HepG2 (cell line): ENCODE measurements at regions not wholly inside any gene's neighbourhood (a gene's known extent, or its start where the extent isn't known, plus 50 kb on each side); places are given as distances from the start of the nearest gene placed in this dataset.

ENCODE experiments used
- ATAC-seq: fragments of 200-7000 bp; cut with Tn5 transposase; 3 replicates; pipeline ENCODE4 v1.9.1; 2020; ENCODE audit warnings: mild to moderate bottlenecking, moderate library complexity
- BruUV-seq: library from RNA; stranded (reverse); fragments of 400-500 nt; replicated peaks from 2 replicates; lab custom pipeline; 2021; lab: Mats Ljungman, UMichigan
- CTCF ChIA-PET: fragments of 300-600 bp; formaldehyde crosslinking; extraction: SDS; loops from one replicate; lab custom pipeline; 2021; ENCODE audit warnings: low total read pairs, inconsistent platforms, low intra/inter-chr PET ratio; lab: Yijun Ruan, JAX
- POLR2A ChIA-PET: fragments of 350-600 bp; sonication (Branson Sonifier 250); formaldehyde crosslinking; loops from one replicate; lab custom pipeline; 2020; ENCODE audit warnings: antibody characterized with exemption, inconsistent platforms; lab: Yijun Ruan, JAX
- DNase-seq: peaks from one replicate; pipeline ENCODE4 v3.0.0-alpha.2; 2015; ENCODE audit warnings: low spot score
- FAIRE-seq: peaks from 3 replicates; lab custom pipeline; 2011; peaks lifted over from hg19 to GRCh38; lab: Jason Lieb, UNC
- H2AFZ ChIP-seq: one replicate; pipeline ENCODE4 v1.6.1; 2011; ENCODE audit warnings: low read length, inconsistent platforms
- H3K27ac ChIP-seq: fragments of 300-600 bp; 3 replicates; pipeline ENCODE4 v1.8.0; 2011; ENCODE audit warnings: mixed run types, mild to moderate bottlenecking, mixed read lengths, low read length, inconsistent platforms; ENCODE audit not compliant: insufficient read depth; ENCODE audit errors: extremely low read length
- H3K27me3 ChIP-seq, 2 experiments: fragments of 200-600 bp in 1 of 2; 2 replicates in 1 of 2; 3 replicates in 1 of 2; pipeline versions ENCODE4 v1.6.0 to v1.8.0; 2011; ENCODE audit warnings: low read length in 2 of 2, mild to moderate bottlenecking in 2 of 2, moderate library complexity in 2 of 2, inconsistent platforms in 1 of 2; ENCODE audit not compliant: insufficient read depth in 2 of 2, control insufficient read depth in 1 of 2
- H3K36me3 ChIP-seq, 2 experiments: fragments of 200-600 bp in 1 of 2; replicated peaks in 1 of 2; 2 replicates in 1 of 2; 3 replicates in 1 of 2; pipeline versions ENCODE4 v1.5.1 to v1.8.0; 2011; ENCODE audit warnings: low read length in 2 of 2, inconsistent platforms in 1 of 2; ENCODE audit not compliant: insufficient read depth in 2 of 2, control insufficient read depth in 1 of 2
- H3K4me1 ChIP-seq: 2 replicates; pipeline ENCODE4 v1.5.1; 2012; ENCODE audit warnings: low read length, inconsistent platforms; ENCODE audit not compliant: insufficient read depth
- H3K4me2 ChIP-seq: 2 replicates; pipeline ENCODE4 v1.6.0; 2011; ENCODE audit warnings: low read depth, low read length, inconsistent platforms
- H3K4me3 ChIP-seq, 3 experiments: fragments of 200-600 bp in 1 of 3; sonication (generic), shearing (Covaris generic) in 1 of 3; replicated peaks in 1 of 3; 2 replicates each; pipeline ENCODE4 v1.5.1; 2011 to 2016; ENCODE audit warnings: low read length in 3 of 3, inconsistent platforms in 2 of 3, low read depth in 2 of 3, mild to moderate bottlenecking in 2 of 3, control low read depth in 1 of 3, mixed read lengths in 1 of 3; ENCODE audit not compliant: insufficient read depth in 1 of 3
- H3K79me2 ChIP-seq: one replicate; pipeline ENCODE4 v1.6.1; 2011; ENCODE audit warnings: low read length, inconsistent platforms; ENCODE audit not compliant: insufficient read depth
- H3K9ac ChIP-seq: 2 replicates; pipeline ENCODE4 v1.6.0; 2011; ENCODE audit warnings: mild to moderate bottlenecking, low read depth, low read length, inconsistent platforms; ENCODE audit not compliant: insufficient read depth
- H3K9me3 ChIP-seq: 2 replicates; pipeline ENCODE4 v1.5.1; 2012; ENCODE audit warnings: mild to moderate bottlenecking, low read length
- H4K20me1 ChIP-seq: 2 replicates; pipeline ENCODE4 v1.6.0; 2011; ENCODE audit warnings: inconsistent platforms, mild to moderate bottlenecking, low read length, moderate library complexity; ENCODE audit not compliant: insufficient read depth
- BORCS8-MEF2B ChIP-seq: sonication (generic); formaldehyde crosslinking; IDR thresholded peaks from 2 replicates; pipeline ENCODE4 v1.8.0; 2022; ENCODE audit warnings: mild to moderate bottlenecking, missing genetic modification reagents
- HHEX ChIP-seq: IDR thresholded peaks from 2 replicates; pipeline ENCODE4 v1.6.1; 2016; ENCODE audit warnings: control low read depth
- SIN3B ChIP-seq: fragments of 150-350 bp; IDR thresholded peaks from 2 replicates; pipeline ENCODE4 v1.6.1; 2014; ENCODE audit warnings: low read length
- SRSF1 ChIP-seq: fragments of 200-400 bp; formaldehyde crosslinking; optimal IDR thresholded peaks from 2 replicates; pipeline ENCODE3; 2017; ENCODE audit warnings: mild to moderate bottlenecking, low read depth, low read length, moderate library complexity
- STAT5B ChIP-seq: sonication (generic); formaldehyde crosslinking; IDR thresholded peaks from 2 replicates; pipeline ENCODE4 v1.4.0; 2020; ENCODE audit warnings: missing genetic modification reagents
- ZNF567 ChIP-seq: sonication (generic); formaldehyde crosslinking; IDR thresholded peaks from 2 replicates; pipeline ENCODE4 v1.8.1; 2023; ENCODE audit warnings: mild to moderate bottlenecking, missing genetic modification reagents, borderline replicate concordance
- WGBS: methylation state at CpG from one replicate; pipeline ENCODE4 v1.1.6; 2017; ENCODE audit warnings: low lambda C conversion rate; 5-methylcytosine and 5-hydroxymethylcytosine counted together
- in situ Hi-C: cut with HindIII; loops from 2 replicates; pipeline ENCODE4 v1.10.0; 2017; ENCODE audit warnings: low pct_unique_long_range_greater_than_20kb; ENCODE audit not compliant: extremely low pct_ligation_motif_present
- intact Hi-C: fragments of 100-400 bp; cut with micrococcal nuclease; formaldehyde crosslinking; loops from one replicate; pipeline ENCODE4 v1.10.0; 2022; ENCODE audit not compliant: unreplicated experiment
- TF ChIP-seq, protein P1 (sequence below): sonication (generic); formaldehyde crosslinking; IDR thresholded peaks from 2 replicates; pipeline ENCODE4 v1.9.0; 2022; ENCODE audit warnings: missing genetic modification reagents, mild to moderate bottlenecking, borderline replicate concordance
- TF ChIP-seq, protein P2 (sequence below): IDR thresholded peaks from 2 replicates; pipeline ENCODE4 v1.6.1; 2016
- TF ChIP-seq, protein P3 (sequence below): sonication (generic); formaldehyde crosslinking; IDR thresholded peaks from 2 replicates; pipeline ENCODE4 v1.4.0; 2020; ENCODE audit warnings: missing genetic modification reagents, borderline replicate concordance
- TF ChIP-seq, protein P4 (sequence below): sonication (generic); formaldehyde crosslinking; IDR thresholded peaks from 2 replicates; pipeline ENCODE4 v1.4.0; 2020; ENCODE audit warnings: mild to moderate bottlenecking, missing genetic modification reagents

DNA sequence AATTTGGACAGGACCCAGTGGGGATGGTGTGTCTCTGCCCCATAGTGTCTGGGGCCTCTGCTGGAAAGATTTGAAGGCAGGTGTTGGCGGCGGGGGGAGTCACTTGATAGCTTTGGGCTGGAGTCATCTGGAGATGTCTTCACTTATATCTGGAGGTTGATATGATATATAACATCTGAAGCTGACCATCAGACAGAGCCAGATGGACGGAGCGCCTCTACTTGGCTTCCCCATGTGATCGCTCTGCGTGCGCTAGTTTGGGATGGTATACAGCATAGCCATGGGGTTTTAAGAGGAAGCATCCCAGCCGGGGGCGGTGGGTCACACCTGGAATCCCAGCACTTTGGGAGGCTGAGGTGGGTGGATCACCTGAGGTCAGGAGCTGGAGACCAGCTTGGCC is 130.7 kb upstream of the NLRP1 start:
- no peaks in the 10 kb centered on the region for H3K36me3 ChIP-seq
- ChIA-PET CTCF (no interaction called here), POLR2A (no interaction called here)
- no peak overlapping the region for H3K27ac ChIP-seq
- no peaks in the 10 kb centered on the region for H3K9me3 ChIP-seq
- no TSS peak for BruUV-seq
- no peak overlapping the region for H3K9ac ChIP-seq
- intact Hi-C loops, result no loop called here
- in situ Hi-C loops, result loop anchor here (25.0 kb wide), 1 partner anchor 697 kb away; no protein-coding TSS in a partner anchor
- no peak for DNase-seq
- ATAC-seq, result no peak
- no peak overlapping the region for H3K4me3 ChIP-seq
- H3K79me2 ChIP-seq, result no peaks in the 10 kb centered on the region
- 78% methylated on average over 2 of the region's 9 CpGs for WGBS
- H4K20me1 ChIP-seq, result no peaks in the 10 kb centered on the region
- H2AFZ ChIP-seq, result no peak overlapping the region
- no peak overlapping the region for H3K4me2 ChIP-seq
- no peaks in the 10 kb centered on the region for H3K4me1 ChIP-seq
- FAIRE-seq, result no peak
- H3K27me3 ChIP-seq, result peaks cover 1% of the 10 kb centered on the region in 2 experiments; a peak in 4 of 5 replicates
- TF ChIP-seq ZNF567 (CRISPR knock-in tag), result no peak
- TF ChIP-seq STAT5B (CRISPR knock-in tag), result no peak
- TF ChIP-seq, protein P1, sequence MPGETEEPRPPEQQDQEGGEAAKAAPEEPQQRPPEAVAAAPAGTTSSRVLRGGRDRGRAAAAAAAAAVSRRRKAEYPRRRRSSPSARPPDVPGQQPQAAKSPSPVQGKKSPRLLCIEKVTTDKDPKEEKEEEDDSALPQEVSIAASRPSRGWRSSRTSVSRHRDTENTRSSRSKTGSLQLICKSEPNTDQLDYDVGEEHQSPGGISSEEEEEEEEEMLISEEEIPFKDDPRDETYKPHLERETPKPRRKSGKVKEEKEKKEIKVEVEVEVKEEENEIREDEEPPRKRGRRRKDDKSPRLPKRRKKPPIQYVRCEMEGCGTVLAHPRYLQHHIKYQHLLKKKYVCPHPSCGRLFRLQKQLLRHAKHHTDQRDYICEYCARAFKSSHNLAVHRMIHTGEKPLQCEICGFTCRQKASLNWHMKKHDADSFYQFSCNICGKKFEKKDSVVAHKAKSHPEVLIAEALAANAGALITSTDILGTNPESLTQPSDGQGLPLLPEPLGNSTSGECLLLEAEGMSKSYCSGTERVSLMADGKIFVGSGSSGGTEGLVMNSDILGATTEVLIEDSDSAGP (CRISPR knock-in tag), result no peak
- TF ChIP-seq, protein P2, sequence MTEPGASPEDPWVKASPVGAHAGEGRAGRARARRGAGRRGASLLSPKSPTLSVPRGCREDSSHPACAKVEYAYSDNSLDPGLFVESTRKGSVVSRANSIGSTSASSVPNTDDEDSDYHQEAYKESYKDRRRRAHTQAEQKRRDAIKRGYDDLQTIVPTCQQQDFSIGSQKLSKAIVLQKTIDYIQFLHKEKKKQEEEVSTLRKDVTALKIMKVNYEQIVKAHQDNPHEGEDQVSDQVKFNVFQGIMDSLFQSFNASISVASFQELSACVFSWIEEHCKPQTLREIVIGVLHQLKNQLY (CRISPR knock-in tag), result no peak
- no peak for TF ChIP-seq SRSF1
- TF ChIP-seq, protein P3, sequence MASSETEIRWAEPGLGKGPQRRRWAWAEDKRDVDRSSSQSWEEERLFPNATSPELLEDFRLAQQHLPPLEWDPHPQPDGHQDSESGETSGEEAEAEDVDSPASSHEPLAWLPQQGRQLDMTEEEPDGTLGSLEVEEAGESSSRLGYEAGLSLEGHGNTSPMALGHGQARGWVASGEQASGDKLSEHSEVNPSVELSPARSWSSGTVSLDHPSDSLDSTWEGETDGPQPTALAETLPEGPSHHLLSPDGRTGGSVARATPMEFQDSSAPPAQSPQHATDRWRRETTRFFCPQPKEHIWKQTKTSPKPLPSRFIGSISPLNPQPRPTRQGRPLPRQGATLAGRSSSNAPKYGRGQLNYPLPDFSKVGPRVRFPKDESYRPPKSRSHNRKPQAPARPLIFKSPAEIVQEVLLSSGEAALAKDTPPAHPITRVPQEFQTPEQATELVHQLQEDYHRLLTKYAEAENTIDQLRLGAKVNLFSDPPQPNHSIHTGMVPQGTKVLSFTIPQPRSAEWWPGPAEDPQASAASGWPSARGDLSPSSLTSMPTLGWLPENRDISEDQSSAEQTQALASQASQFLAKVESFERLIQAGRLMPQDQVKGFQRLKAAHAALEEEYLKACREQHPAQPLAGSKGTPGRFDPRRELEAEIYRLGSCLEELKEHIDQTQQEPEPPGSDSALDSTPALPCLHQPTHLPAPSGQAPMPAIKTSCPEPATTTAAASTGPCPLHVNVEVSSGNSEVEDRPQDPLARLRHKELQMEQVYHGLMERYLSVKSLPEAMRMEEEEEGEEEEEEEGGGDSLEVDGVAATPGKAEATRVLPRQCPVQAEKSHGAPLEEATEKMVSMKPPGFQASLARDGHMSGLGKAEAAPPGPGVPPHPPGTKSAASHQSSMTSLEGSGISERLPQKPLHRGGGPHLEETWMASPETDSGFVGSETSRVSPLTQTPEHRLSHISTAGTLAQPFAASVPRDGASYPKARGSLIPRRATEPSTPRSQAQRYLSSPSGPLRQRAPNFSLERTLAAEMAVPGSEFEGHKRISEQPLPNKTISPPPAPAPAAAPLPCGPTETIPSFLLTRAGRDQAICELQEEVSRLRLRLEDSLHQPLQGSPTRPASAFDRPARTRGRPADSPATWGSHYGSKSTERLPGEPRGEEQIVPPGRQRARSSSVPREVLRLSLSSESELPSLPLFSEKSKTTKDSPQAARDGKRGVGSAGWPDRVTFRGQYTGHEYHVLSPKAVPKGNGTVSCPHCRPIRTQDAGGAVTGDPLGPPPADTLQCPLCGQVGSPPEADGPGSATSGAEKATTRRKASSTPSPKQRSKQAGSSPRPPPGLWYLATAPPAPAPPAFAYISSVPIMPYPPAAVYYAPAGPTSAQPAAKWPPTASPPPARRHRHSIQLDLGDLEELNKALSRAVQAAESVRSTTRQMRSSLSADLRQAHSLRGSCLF (CRISPR knock-in tag), result no peak
- TF ChIP-seq, protein P4, sequence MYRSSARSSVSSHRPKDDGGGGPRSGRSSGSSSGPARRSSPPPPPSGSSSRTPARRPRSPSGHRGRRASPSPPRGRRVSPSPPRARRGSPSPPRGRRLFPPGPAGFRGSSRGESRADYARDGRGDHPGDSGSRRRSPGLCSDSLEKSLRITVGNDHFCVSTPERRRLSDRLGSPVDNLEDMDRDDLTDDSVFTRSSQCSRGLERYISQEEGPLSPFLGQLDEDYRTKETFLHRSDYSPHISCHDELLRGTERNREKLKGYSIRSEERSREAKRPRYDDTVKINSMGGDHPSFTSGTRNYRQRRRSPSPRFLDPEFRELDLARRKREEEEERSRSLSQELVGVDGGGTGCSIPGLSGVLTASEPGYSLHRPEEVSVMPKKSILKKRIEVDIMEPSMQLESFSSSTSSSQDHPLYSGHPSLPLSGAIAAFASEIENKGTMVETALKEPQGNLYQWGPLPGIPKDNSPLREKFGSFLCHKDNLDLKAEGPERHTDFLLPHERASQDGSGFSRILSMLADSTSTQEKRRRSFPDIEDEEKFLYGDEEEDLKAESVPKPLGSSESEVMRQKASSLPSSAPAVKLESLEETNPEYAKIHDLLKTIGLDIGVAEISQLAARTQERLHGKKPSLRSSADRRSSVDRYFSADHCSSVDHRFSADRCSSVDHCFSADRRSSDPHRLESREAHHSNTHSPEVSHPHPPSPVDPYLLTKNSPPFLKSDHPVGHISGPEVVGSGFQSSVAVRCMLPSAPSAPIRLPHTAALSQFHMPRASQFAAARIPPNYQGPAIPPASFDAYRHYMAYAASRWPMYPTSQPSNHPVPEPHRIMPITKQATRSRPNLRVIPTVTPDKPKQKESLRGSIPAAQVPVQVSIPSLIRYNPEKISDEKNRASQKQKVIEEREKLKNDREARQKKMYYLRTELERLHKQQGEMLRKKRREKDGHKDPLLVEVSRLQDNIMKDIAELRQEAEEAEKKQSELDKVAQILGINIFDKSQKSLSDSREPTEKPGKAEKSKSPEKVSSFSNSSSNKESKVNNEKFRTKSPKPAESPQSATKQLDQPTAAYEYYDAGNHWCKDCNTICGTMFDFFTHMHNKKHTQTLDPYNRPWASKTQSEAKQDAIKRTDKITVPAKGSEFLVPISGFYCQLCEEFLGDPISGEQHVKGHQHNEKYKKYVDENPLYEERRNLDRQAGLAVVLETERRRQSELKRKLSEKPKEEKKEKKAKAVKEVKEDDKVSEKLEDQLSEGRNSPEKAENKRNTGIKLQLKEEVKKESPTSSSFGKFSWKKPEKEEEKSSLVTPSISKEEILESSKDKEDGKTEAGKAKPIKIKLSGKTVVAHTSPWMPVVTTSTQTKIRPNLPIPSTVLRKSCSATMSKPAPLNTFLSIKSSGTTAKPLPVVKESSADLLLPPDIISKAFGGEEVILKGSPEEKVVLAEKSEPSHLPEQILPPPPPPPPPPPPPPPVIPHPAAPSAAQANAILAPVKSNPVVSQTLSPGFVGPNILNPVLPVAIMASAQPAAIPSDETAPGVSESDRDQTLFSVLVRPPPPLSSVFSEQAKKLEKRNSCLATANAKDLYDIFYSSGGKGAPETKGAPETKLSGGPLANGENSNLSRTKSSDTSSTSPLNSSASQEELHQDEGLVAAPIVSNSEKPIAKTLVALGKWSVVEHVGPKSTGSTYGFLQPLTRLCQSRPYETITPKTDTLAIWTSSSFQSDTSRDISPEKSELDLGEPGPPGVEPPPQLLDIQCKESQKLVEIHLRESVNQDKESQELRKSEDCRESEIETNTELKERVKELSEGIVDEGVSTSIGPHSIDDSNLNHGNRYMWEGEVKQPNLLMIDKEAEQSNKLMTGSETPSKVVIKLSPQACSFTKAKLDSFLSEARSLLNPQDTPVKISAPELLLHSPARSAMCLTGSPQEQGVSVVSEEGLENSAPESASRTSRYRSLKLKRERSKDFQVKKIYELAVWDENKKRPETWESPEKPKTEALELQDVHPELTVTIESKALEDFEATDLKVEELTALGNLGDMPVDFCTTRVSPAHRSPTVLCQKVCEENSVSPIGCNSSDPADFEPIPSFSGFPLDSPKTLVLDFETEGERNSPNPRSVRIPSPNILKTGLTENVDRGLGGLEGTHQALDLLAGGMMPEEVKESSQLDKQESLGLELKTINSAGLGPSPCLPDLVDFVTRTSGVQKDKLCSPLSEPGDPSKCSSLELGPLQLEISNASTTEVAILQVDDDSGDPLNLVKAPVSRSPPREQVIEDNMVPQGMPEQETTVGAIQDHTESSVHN, result no peak
- TF ChIP-seq SIN3B, result no peak
- no peak for TF ChIP-seq HHEX (CRISPR knock-in tag)
- TF ChIP-seq BORCS8-MEF2B (CRISPR knock-in tag), result no peak
